EL (cell line): ENCODE measurements at regions not wholly inside any gene's neighbourhood (a gene's known extent, or its start where the extent isn't known, plus 50 kb on each side); places are given as distances from the start of the nearest gene placed in this dataset.
"Not testable (repeated sequence)": the region's sequence is repeated elsewhere in the genome, so short reads cannot be mapped to it uniquely, and the experiment has no call there.

ENCODE experiments used
- DNase-seq: peaks from one replicate; pipeline ENCODE4 v3.0.0-alpha.2; 2016

DNA sequence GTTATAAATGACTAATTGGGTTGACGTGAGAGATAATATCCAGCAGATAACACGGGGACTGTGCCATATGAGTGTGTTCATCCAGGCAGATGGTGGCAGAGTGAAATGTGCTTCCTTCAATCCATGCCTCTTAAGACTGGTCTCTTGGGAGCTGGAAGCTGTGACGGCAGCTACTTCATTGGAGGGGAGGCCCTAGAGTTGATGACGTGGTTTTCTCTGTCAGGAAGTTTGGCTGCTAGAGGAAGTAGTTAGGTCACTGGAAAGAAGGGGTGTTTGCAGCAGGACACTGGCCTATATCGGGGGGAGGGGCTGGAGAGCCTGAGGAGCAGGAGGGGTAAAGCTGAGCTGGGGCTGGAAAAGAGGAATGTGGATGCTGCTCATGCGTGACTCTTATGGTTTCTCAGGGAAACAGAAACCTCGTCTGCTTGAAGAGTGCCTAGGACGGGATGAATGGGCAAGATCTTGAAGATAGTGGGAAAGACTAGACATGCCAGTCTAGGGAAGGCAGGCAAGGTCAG, 3051.6 kb downstream of the RPIA start:
- DNase-seq: not testable (repeated sequence)

GRCh38 chr2:91743910-91744309, 3052.4 kb downstream of the RPIA start:
- DNase-seq: not testable (repeated sequence)

- DNase-seq: not testable (repeated sequence)
These were observed 3053.2 kb downstream of the RPIA start for GRCh38 chr2:91744700-91745141.

DNA sequence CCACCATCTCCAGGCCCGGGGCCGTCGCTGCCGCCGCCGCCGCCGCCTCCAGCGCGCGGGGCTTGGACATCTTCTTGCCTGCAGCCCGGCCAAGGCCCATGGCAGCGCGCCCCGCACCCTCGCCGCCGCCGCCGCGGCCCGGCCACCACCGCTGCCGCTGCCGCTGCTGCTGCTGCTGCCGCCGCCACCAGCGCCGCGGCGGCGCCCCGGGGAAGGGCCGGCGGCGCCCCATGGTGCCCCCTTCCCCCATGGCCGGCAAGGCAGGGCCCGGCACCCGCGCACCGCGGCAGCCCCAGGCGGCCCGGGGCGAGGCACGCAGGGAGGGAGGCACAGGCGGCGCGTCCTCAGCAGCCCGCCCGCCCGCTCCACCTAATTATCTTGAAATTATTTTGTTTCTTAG, 3057.4 kb downstream of the RPIA start:
- no peak for DNase-seq

DNA sequence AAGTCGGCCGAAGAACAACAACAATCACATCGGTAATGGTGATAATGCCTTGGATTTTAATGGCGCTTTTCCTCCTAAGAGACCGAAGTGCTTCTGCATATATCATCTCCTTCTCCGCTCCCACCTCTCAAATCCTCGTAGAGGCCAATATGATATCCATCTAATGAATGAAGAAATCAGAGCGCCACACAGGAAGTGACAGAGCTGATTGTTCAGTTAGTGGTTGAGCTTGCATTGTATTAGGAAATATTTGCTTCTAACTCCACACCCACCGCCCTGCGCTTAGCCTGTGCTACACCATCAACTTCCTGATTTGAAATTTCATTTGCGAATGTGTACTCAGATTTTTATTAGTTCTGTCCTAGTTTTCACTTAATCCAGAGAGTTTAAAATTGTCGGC, 3058.2 kb downstream of the RPIA start:
- DNase-seq: not testable (repeated sequence)

DNA sequence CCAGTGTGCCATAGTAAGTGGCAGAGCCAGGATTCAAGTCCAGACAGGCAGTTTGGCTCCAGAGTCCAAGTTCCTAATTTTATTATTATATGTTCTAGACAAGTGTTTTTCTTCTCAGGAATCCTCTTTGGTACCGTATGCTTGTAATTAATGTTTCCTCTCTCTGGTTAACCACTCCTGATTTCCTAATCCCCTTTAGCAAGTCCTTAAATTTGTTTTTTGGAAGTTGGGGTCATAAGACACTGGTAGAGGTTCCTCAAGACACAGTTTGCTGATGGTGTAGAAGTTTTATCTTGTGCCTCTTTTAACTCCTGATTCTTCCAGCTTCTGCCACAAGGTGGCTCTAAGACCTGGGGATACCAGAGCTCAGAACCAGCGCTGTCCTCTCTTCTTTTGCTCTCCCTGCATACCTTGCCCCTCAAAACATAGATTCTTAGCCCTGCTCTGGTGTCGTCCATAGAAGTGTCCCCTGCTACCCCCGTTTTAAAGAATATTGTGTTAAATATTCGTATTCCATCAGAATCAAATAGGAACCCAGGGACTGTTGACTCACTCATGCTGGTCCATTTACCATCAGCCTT, 3068.0 kb downstream of the RPIA start:
- DNase-seq: not testable (repeated sequence)

DNA sequence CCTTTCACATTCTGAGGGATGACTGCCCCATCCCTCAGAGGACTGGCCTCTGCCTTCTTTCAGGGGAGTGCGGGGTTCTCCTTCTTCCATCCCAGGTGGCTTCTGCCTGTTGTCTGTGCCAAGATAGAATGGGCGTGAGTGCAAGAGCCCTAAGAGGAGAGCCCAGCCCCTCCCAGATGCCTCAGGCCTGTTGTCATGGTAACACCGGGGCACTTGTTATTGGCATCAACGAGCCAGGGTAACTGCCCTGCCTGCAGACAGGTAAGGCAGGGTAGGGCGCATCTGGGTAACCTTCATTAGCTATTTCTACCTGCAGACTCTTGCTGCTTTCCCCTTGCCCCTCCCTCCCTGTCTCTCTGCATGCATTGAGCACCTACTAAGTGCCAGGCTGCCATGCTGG, 3069.2 kb downstream of the RPIA start:
- not testable (repeated sequence) for DNase-seq

GRCh38 chr2:91762312-91762711, 3070.8 kb downstream of the RPIA start:
- not testable (repeated sequence) for DNase-seq

GRCh38 chr2:91763710-91764109, 3072.2 kb downstream of the RPIA start:
- not testable (repeated sequence) for DNase-seq

DNA sequence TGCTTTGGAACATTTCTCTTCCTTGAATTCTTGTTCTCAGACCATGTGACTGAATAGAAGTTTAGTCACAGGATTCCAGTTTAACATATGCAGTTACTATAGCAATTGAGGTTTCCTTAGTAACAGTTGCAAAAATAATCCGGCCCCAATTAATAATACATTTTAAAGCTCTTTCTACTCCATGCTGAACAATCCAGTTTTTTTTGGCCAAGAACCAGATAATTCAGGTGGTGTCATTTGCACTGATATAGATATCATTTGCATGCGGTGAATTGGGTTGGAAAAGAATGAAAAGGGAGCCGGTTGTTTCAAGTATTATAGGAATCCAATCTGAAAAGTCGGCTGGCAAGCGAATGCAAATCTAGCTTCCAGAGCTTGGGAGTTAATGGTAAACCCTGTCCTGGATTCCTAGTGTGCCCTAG, 3073.1 kb downstream of the RPIA start:
- DNase-seq: peak; percentile 6

GRCh38 chr2:91765018-91765754, 3073.7 kb downstream of the RPIA start:
- DNase-seq: not testable (repeated sequence)

DNA sequence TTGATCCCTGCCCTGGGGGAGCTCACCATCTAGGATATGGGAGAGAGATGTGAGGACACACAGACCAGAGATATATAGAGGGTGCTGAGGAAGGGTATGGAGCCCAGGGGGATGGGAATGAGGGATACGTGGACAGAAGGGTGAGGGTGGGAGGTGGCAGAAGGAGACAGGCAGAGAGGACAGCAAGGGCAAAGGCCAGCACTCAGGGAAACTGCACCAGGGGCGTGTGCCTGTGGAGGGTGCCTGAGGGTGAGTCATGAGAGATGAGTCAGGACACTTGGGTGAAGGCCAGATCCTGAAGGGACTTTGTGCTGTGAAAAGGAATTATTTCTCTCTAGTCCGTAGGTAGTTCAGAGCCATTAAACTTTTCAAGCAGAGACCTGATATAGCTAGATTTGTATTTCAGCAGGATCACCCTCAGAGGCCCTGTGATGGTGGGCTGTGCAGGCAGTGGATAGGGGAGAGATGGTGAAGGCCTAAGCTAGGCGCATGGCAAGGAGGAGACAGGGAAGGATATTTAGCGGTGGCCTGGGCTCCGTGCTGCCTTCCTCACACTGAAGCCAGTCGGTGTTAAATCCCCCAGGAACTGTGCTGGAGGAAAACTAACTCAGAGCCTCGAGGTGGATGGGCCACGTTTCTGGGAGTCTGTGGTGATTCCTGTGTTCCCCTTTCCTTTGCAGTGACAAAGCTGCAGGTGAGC, 3075.0 kb downstream of the RPIA start:
- DNase-seq: peak; percentile 84

DNA sequence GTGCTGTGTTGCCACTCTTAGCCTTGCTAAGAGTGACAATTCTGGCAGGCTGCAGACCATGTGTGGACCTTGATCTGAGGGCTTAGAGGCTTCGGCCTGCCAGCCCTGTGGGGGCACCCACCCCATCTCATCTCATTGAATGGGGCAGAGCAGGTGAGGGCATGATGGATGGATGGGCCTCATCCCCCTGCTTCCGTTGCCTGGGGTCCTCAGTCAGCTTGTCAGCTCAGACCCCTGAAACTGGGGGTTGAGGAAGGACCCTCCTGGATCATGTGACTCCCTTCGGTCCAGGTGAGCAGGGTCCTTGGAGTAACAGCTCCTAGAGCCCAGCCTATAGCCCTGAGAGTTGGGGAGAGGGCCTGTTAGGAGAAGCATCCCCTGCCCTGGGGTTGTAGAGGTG, 3076.8 kb downstream of the RPIA start:
- not testable (repeated sequence) for DNase-seq

DNA sequence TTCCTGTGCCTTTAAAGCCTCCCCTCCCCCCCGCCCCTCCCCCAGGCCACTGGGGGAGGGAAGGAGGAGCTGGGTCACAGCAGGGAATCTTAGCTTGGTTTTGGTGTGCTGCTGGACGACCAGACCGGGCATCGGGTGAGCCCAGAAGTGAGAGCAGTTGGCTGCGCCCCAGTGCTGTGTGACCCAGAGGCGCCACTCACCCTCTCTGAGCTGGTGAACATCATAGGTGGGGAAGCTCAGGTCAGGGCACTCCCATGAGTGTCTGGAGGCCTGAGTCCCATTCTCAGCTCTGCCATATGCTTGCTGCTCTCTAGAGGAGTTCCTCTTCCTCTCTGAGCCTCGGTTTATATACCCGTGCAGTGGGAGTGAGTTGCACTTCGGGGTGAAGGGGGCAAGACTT, 3077.5 kb downstream of the RPIA start:
- not testable (repeated sequence) for DNase-seq

- DNase-seq: not testable (repeated sequence)
These were observed 3078.6 kb downstream of the RPIA start for GRCh38 chr2:91770046-91770575.

DNA sequence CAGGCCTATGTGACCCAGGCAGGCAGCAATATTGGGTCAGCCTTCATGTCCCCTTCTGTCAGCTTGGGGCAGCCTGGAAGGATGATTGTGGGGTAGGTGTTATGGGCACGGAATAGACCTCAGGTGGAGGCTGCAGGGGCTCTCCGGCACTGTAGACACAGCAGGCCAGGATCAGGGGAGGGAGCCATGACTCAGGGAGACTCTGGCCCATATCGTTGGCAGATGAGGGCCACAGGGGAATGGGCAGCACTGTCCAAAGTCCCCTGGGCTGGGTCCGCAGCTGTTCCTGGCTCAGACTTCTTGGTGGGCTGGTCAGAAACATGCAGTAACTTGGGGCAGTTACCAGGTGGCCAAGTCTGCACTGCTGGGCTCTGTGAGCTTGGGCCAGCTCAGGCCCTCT, 3080.1 kb downstream of the RPIA start:
- DNase-seq: not testable (repeated sequence)

GRCh38 chr2:91772240-91772937, 3080.9 kb downstream of the RPIA start:
- not testable (repeated sequence) for DNase-seq

- not testable (repeated sequence) for DNase-seq
These were observed 3082.3 kb downstream of the RPIA start for GRCh38 chr2:91773810-91774209.

GRCh38 chr2:91775193-91775592, 3083.7 kb downstream of the RPIA start:
- not testable (repeated sequence) for DNase-seq

DNA sequence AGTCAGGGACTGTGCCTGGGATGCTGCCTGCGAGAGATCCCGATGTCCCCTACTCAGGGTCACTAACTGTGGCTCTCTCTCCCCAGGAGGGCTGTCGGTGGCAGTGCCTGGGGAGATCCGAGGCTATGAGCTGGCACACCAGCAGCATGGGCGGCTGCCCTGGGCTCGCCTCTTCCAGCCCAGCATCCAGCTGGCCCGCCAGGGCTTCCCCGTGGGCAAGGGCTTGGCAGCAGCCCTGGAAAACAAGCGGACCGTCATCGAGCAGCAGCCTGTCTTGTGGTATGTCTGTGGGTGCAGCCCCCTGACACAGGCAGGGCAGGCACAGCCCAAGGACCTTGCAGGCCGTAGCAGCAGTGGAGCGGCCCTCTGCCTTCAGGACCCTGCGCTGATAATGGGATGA, 3088.9 kb downstream of the RPIA start:
- DNase-seq: not testable (repeated sequence)

DNA sequence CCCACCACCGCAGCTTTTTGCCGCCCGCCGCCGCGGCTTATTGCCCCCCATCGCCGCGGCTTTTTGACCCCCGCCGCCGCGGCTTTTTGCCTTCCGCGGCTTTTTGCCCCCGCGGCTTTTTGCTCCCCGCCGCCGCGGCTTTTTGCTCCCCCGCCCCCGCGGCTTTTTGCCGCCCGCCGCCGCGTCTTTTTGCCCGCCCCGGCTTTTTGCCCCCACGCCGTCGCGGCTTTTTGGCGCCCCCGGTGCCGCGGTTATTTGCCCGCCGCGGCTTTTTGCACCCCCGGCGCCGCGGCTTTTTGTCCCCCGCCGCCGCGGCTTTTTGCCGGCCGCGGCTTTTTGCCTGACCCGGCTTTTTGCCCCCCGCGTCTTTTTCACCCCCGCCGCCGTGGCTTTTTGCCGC, 3061.8 kb upstream of the TEKT4 start:
- DNase-seq: not testable (repeated sequence)
